Right renal cortex interstitium (tissue), 3 donors: ENCODE measurements at regions not wholly inside any gene's neighbourhood (a gene's known extent, or its start where the extent isn't known, plus 50 kb on each side); places are given as distances from the start of the nearest gene placed in this dataset.

Experiments used
- DNase-seq, 3 donors: peaks; one replicate each; pipeline ENCODE4 v3.0.0-alpha.2; 2013; ENCODE audit warnings: low read depth in 3 of 3, low spot score in 2 of 3

DNA sequence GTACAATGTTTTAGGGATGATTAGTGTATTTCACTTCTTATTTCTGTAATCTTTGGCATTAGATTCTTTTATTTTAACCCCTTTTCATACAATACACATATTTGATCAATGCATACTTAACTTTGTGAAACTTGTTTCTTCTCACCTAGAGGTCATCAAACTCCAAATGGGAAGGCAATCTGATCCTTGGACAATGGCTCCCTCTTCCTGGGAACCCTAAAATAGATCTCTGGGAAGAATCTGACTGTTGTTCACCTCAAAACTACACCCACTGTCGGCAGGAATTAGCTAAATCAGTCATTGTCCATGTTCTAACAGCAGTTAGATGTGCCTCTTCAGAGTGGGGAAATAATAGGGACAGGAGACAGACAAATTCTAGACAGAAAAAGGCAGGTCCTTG, 707.4 kb upstream of the CHORDC1 start:
- no peak for DNase-seq

DNA sequence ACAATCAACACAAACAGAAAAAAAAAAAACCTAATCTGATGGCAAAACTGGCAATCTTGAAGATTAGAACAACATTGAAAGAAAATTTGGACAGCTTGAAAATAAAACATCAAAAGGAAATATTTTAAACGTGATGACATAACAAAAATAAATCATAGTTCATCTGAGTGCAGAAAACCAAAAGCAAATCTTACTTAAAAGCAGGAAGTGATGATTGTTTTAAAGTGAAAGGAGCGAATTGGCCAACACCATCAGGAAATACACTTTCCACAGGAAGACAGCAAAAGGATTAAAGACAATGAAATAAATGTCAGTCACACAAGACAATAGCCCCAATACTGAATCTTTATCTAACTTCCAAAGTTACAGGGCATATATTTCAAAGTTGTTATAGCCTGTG, 696.5 kb upstream of the CHORDC1 start:
- DNase-seq, result no peak

DNA sequence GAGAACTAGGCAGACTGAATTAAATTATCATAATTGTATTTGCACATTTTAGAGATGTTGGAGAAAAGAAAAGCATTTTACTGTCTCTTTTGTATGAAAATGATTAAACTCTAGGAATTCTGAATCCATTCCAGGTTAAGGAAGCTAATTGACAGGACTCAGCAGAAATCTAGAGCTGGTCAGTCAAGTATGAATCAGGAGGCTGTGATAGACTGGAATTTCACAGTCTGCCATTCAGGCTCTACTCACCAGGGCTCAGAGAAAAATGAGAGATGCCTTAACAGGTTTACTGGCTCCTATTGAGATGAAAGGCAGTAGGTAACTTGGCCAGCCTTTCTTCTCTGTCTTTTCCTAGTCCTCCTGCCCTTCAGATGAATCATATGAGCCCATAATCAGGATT, 693.9 kb upstream of the CHORDC1 start:
- no peak for DNase-seq

DNA sequence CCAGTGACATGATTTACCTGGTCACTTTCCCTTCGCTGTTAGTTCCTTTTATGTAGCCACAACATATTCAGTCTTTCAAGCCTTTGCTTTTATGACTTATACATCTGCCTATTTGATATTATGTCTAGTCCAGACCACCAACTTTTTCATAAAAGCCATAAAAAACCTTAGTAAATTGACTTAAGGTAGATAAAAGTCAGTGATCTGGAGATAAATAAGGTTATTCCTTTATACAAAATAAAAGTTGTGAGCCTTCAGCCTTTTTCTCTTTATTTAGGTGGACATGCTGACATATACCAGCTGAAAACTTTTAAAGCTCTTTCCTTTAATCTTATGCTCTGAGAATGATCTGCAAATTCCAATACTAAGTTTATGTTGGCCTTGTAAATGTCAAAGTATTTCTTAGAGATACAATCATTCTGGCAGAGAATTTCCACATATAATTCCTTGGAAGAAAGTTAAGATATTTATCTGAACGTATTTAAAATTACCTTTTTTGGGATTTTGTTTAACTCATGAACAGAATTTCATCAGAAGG, 690.4 kb upstream of the CHORDC1 start:
- DNase-seq, result no peak

DNA sequence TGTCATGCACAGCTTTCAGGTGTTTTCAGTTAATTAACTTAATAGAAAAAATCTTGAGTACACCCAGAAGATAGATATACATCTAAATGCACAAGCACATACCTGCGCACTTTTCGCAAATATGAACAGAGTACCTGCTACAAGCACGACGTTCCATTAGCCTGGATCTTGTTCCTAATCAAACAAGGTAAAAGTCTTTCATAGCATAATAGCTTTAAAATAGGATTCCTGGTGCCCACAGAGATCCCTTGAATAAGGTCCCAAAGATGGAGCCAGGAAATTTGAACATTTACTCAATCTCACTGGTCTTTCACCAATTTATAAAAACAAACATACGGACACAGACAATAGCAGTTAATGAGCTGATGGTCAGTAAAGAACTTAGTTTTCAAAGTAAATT, 689.8 kb upstream of the CHORDC1 start:
- DNase-seq, result no peak

DNA sequence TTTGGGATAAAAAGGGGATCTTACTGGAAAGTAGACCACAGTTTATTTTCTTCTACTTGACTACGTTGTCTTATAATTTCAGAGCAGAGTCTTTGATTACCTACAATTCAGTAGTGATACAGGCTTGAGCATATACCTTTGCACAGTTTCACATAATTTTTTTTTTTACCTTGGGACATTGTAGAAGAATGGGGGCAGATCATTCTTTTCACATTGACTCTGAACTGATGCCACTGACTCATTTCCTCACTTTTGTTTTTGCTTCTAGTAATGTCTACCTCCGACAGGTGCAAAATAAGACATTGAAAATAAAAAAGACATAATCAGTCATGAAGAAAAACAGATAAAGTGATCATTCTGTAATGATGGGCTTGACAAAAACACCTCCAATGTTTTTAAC, 688.3 kb upstream of the CHORDC1 start:
- DNase-seq, result no peak

DNA sequence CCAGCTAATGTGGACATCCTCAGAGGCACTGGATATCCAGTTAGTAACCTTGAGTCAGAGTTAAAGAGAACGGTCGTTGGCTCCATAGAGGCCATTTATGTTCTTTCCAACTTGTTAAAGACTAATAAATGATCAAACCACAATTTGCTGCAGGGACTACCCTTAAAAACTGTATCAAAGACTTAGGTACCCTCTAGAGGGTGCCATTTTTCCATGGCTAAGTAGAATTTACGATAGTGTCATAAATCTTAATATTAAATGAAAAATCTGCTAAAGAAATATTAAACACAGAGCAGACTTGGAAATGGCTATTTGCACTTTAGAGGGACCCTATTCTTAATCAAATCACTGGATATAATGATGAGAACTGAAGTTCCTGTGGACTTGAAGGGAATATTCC, 685.2 kb upstream of the CHORDC1 start:
- DNase-seq, result no peak

DNA sequence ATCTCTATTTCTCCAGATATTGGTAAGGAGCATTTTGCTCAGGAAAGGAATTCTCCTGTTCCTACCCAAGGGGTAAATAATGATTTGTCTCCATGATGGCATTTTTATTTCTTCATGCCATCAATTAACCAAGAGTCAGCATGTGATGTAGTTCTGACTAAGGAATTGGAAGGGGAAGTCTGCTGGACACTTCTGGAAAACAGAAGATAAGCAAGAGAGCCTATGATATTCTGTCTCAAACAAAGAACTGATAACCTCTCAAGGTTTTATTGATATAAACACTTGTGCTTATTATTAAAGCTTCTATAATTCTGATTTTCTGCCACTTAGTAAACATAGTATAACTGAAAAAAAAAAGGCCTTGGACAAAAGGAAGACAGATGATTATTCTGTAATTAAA, 673.0 kb upstream of the CHORDC1 start:
- DNase-seq, result no peak

DNA sequence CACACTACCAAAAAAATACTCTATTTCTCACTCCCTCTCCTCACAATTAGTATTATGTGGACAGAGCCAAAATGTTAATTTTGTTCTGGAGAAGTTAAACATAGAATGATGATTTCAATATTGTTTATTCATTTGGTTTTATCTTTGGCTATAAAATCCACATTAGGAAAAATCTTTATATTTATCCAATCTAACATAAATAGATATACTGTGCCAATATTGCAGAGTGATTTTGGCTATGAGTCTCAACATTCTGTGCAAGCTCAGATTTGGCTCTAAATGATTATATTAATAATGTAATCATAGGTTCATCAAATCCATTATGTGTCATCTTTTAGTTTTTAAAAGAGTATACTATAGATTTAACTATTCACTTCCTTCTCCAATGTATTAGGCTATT, 667.5 kb upstream of the CHORDC1 start:
- no peak for DNase-seq

DNA sequence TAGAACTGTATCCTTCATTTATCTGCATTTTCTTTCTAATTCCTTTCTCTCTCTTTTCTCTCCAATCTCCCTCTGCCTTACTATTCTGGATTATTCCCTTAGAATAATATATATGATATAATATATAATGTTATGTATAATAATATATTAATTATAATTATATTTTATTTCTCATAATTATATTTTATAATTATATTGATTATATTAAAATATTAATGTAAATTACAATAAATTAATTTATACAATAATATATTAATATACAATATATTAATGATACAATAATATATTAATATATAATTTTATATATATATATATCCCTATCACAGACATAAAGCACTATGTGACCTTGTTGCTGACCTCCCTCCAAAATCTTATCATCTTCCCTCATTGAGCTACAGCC, 661.3 kb upstream of the CHORDC1 start:
- no peak for DNase-seq

DNA sequence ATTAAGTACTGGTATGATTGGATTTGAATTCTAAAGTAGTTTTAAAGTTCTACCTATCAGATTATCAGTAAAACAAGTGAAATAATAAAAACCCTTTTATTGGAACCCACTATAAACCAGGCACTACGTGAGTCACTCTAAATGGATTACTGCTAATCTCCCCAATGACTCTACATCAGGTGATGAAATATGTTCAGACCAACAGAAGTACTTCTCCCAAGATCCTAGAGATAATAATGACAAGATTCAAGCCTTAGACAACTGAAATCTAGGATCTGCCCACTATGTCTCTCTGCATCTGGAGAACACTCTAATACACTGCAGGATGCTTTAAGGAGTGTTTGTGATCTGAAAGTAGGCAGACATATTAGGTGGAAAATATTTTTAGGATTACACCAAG, 652.1 kb upstream of the CHORDC1 start:
- DNase-seq, result no peak

DNA sequence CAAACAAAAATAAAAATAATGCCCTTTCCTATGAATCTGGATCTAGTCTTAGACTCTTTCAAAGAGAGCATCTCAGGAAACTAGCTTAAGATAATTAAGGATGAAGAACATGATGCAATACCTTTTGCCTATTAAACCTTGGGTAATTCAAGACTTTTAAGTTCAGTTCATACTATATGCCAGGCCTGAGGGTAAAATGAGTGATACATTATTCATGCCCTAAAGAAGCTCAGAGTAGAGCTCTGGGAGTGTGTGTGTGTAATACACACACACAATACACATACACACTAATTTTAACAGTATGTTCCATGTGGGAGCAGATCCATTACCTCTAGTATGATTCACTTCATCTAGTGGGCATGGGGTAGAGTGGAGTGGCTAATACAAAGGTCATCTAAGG, 651.4 kb upstream of the CHORDC1 start:
- no peak for DNase-seq

DNA sequence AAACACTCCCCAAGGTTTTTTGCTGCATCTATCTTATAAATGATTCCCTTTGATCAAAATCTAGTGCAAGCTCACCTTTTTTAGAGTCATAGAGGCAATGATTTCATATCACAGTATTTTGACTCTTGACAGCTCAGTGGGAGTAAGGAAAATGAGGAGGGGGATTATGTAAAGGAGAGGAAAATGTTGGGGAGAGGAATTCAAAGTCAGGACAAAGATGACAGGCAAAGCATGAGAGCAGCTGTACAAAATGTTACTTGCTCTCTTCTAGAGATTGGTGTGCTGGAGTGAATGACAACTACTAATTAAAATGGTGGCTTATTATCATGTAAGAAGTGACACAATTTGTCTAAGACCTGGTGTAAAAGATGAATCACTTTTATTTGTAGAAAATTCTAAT, 644.6 kb upstream of the CHORDC1 start:
- no peak for DNase-seq

DNA sequence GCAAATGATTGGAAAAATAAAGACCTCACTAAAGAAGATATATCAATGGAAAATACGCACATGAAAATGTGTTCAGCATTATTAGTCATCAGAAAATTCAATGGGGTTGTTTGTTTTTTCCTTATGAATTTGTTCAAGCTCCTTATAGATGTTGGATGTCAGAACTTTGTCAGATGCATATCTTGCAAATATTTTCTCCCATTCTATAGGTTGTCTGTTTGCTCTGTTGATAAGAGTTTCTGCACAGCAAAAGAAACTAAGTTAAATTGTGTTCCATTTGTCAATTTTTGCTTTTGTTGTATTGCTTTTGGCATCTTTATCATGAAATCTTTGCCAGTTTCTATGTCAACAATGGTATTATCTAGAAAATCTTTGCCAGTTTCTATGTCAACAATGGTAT, 633.9 kb upstream of the CHORDC1 start:
- DNase-seq, result no peak

DNA sequence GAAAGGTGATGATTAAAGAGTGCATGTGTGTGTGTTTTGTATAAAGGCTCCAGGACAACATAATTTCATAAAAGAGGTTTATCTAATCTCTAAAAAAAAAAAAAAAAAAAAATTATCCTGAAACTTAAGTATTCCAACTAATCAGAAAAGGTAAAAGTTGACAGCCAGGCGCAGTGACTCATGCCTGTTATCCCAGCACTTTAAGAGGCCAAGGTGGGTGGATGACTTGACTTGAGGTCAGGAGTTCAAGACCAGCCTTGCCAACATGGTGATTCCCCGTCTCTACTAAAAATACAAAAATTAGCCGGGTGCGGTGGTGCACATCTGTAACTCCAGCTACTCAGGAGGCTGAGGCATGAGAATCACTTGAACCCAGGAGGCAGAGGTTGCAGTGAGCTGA, 632.7 kb upstream of the CHORDC1 start:
- DNase-seq, result no peak

DNA sequence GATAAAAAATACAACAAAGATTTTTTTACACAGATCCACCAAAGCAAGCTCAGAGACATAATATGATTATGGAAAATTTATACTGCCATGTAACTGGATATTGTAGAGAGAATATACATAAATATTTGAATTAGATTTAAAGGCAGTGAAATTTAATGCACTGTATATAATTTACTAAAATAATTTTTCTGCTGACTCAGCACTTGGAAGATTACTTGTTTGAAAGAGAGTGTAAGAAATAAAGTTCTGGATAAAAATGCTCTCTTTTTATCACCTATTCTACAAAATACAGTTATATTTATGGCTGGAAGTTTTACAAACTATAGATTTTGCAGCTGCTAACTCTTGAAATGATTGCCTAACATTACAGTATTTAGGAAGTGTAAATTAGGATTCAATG, 628.3 kb upstream of the CHORDC1 start:
- DNase-seq, result no peak

DNA sequence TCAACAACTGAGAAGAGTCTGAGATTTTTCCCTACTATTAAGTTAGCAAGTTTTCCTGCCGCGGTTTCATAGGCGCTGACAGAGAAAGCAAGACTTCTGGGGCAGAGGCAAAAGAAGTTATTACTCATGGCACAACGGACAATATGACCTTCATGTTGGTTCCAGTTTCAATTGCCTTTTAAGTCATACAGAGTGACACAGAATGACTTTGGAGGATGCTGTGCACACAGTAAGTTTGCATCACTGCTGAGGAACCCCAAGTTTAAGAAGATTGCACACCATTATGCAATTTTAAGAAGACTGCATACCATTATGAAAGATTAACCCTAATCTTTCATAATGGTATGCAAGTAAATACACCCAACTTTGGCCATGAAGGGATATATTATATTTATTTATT, 626.5 kb upstream of the CHORDC1 start:
- DNase-seq, result no peak

DNA sequence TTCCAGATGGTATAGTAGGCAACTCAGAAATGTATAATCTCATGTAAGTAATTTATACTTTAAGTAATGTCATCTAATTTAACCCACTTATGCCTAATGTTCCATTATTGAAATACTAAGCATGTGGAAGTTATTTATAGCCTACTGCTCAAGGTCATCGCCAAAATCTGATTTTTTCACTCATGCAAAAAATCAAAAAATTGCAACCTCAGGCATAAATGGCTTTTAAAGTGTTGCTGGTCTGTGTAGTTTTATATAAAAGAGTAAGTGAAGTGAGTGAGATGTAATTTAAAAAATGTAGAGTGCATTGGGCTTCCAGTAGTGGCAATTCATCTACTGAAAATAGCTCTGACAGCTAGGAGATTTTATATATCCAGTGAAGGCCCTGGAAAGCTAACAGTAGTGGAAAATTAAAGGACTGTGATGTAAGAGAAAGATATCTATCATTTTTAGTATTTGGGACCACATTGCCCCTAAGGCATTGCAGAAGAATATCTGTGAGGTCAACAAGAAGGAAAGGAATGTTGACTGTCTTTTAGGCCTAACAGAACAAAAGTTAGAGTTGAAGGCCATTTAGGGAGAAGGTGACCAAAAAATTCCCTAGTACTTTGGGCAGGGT, 624.5 kb upstream of the CHORDC1 start:
- no peak for DNase-seq

DNA sequence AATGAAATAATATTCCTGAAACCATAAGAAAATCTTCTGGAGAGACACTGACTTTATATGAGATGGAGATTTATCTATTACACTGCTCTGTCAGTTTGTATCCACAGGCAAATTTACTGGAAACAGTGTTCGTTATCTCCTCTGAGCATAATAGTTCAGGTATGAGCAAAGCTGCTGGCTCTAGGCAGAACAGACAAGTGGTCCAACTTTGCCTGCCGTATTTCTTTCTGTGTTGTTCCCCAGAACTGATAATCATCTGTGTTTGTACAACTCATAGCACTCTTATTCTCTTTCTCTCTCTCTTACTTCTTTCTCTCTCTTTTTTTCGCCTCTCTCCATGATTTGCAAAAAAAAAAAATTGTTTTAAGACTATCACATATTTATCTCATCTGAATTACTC, 623.8 kb upstream of the CHORDC1 start:
- no peak for DNase-seq

DNA sequence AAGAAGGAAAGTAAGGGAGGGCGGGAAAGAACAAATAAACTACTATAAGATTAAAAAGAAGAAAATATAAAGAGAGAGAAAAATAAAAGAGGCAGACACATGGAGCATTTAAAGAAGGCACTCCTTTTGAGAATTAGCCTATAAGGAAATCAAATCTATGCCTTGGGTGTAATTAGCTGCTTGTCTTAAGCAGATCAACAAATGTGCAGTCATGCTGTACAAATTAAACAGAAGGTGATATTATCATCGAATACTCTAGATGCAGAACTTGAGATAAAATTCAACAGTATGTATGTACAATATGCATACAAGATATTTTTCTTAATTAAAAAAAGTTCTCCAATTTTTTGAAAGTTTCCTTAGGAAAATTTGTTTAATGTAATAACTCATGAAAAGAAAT, 623.0 kb upstream of the CHORDC1 start:
- DNase-seq, result no peak

DNA sequence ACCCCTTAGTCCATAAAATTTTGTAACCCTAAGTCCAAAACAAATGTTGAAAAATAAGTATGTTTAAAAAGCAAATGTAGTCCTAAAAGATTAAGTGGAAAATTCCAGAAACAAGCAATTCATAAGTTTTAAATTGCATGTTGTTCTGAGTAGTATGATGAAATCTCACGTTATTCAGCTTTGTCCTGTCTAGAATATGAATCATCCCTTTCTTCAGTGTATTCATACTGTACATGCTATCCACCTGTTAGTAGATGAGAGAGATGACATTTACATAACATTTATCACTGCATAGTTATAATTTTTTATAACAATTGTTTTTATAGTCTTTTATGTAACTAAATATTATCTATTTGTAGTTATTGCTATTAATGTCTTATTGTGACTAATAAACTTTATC, 622.3 kb upstream of the CHORDC1 start:
- no peak for DNase-seq

DNA sequence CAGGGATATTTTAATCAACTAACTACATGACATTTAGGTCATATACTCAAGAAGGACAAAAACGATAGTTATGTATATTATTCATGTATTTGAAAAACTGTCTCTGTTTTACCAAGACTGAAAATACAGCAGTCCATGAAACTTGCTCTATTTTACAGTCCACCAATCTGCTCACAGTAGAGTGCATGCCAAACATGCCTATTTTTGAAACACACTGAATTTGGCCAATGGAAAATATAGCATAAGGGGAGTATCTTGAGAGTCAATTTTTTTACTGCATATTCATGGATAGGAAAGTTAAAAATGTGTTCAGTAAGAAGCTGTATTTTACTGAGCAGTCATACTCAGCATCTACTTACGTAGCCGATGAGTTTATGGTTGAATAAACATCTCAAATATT, 621.2 kb upstream of the CHORDC1 start:
- DNase-seq, result no peak

DNA sequence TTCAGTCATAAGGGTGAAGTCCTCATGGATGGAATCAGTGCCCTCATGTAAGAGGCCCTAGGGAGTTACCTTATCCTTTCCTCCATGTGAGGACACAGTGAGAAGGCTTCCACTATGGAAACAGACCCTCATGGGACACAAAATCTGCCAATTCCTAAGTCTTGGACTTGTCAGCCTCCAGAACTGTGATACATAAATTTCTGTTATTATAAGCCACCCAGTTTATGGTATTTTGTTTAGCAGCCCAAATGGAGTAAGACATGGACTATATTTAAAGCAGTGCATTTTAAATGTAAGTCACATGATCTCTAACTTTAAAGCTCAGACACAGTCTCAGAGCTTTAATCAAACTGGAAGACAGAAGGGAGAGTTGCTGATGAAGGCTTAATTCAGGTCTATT, 619.8 kb upstream of the CHORDC1 start:
- DNase-seq, result no peak
